ENCODE measurements at regions not wholly inside any gene's neighbourhood (a gene's known extent, or its start where the extent isn't known, plus 50 kb on each side); places are given as distances from the start of the nearest gene placed in this dataset.

DNA sequence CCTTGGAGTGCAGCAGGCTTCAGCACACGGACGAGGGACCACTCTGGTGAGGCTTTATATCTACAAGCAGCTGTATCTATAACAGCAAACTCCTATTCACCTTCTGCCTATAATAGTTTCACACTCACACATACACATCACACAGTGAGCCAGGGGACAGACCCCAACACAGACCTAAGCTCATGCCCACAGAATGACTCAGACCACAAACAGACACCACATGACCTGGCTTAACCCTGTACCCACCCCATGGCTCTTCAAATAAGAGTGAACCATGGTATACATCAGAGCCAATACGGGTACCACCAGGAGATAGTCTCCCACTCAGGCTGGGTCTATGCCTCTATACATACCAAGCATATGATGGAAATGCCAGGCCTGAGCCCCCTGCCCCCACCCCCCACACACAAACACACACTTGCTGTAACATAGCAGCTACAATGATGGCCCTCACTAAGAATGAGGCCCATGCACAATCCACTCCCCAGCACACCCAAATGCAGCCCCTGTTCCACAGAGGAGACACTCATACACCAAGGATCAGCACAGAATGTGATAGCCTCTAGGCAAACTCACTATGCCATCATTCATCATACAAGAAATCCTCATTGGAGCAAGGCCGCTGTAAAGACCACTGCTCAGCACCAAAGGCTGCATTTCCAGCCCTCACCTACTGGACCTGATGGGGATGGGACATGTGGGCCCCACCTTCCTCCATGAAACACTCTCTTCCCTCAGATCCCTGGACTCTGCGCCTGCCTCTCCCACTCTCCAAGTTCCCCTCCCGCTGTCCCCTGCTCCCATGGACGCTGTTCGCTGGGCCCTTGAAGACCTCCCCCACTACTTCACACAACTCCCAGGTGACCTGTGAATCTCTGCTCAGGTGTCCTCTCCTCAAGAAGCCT is 62.1 kb upstream of the XIAP start:
- TF ChIP-seq CTCF (IDR thresholded peaks at IDR 0.05; ENCODE audit: borderline replicate concordance, extremely low read depth, low read length, poor library complexity, severe bottlenecking) (no peak), EZH2 (IDR thresholded peaks at IDR 0.05; ENCODE audit: borderline replicate concordance, low read depth, low read length, severe bottlenecking) (no peak)
